HepG2 (cell line): ENCODE measurements at regions not wholly inside any gene's neighbourhood (a gene's known extent, or its start where the extent isn't known, plus 50 kb on each side); places are given as distances from the start of the nearest gene placed in this dataset.

ENCODE experiments used
- KLF13 ChIP-seq: sonication (generic); formaldehyde crosslinking; IDR thresholded peaks from 2 replicates; pipeline ENCODE4 v1.4.0; 2020; ENCODE audit warnings: mild to moderate bottlenecking, missing genetic modification reagents
- U2AF1 ChIP-seq: fragments of 200-400 bp; formaldehyde crosslinking; optimal IDR thresholded peaks from 2 replicates; pipeline ENCODE3; 2017; ENCODE audit warnings: mild to moderate bottlenecking, low read depth, low read length
- ZBTB7B ChIP-seq: sonication (generic); formaldehyde crosslinking; IDR thresholded peaks from 2 replicates; pipeline ENCODE4 v1.4.0; 2020; ENCODE audit warnings: missing genetic modification reagents
- ZMYM4 ChIP-seq: sonication (generic); formaldehyde crosslinking; IDR thresholded peaks from 2 replicates; pipeline ENCODE4 v1.8.1; 2023; ENCODE audit warnings: mild to moderate bottlenecking, missing genetic modification reagents
- ZNF143 ChIP-seq: sonication (generic); formaldehyde crosslinking; IDR thresholded peaks from 2 replicates; pipeline ENCODE4 v1.4.0; 2020; ENCODE audit warnings: missing genetic modification reagents
- ZNF282 ChIP-seq: fragments of 450-650 bp; IDR thresholded peaks from 2 replicates; pipeline ENCODE4 v1.6.1; 2018; ENCODE audit not compliant: partially characterized antibody
- ZNF660 ChIP-seq: sonication (generic); formaldehyde crosslinking; IDR thresholded peaks from 2 replicates; pipeline ENCODE4 v1.5.1; 2020; ENCODE audit warnings: mild to moderate bottlenecking, low read depth, missing genetic modification reagents, borderline replicate concordance
- ZNF703 ChIP-seq: sonication (generic); formaldehyde crosslinking; IDR thresholded peaks from 2 replicates; pipeline ENCODE4 v1.5.1; 2020; ENCODE audit warnings: missing genetic modification reagents, mild to moderate bottlenecking, moderate library complexity, borderline replicate concordance
- ZSCAN30 ChIP-seq: sonication (generic); formaldehyde crosslinking; IDR thresholded peaks from 2 replicates; pipeline ENCODE4 v1.5.0; 2020; ENCODE audit warnings: mild to moderate bottlenecking, missing genetic modification reagents
- TF ChIP-seq, protein P1 (sequence below): sonication (generic); formaldehyde crosslinking; IDR thresholded peaks from 2 replicates; pipeline ENCODE4 v1.5.1; 2020; ENCODE audit warnings: missing genetic modification reagents, mild to moderate bottlenecking, borderline replicate concordance
- TF ChIP-seq, protein P2 (sequence below): IDR thresholded peaks from 2 replicates; pipeline ENCODE4 v1.6.1; 2012; ENCODE audit warnings: inconsistent platforms
- TF ChIP-seq, protein P3 (sequence below): sonication (generic); formaldehyde crosslinking; IDR thresholded peaks from 2 replicates; pipeline ENCODE4 v1.8.0; 2023; ENCODE audit warnings: mild to moderate bottlenecking, missing genetic modification reagents
- TF ChIP-seq, protein P4 (sequence below): sonication (generic); formaldehyde crosslinking; IDR thresholded peaks from 2 replicates; pipeline ENCODE4 v1.8.0; 2022; ENCODE audit warnings: missing genetic modification reagents, mild to moderate bottlenecking, moderate library complexity, borderline replicate concordance
- TF ChIP-seq, protein P5 (sequence below), 2 experiments: sonication (generic) in 1 of 2; formaldehyde crosslinking in 1 of 2; IDR thresholded peaks; 2 replicates each; pipeline versions ENCODE4 v1.4.0 to v1.6.1; 2018 to 2020; ENCODE audit warnings: missing genetic modification reagents in 2 of 2, borderline replicate concordance in 1 of 2, low read depth in 1 of 2, mild to moderate bottlenecking in 1 of 2, missing biosample characterization in 1 of 2
- TF ChIP-seq, protein P6 (sequence below): sonication (generic); formaldehyde crosslinking; IDR thresholded peaks from 2 replicates; pipeline ENCODE4 v1.4.0; 2020; ENCODE audit warnings: missing genetic modification reagents, mild to moderate bottlenecking, borderline replicate concordance

DNA sequence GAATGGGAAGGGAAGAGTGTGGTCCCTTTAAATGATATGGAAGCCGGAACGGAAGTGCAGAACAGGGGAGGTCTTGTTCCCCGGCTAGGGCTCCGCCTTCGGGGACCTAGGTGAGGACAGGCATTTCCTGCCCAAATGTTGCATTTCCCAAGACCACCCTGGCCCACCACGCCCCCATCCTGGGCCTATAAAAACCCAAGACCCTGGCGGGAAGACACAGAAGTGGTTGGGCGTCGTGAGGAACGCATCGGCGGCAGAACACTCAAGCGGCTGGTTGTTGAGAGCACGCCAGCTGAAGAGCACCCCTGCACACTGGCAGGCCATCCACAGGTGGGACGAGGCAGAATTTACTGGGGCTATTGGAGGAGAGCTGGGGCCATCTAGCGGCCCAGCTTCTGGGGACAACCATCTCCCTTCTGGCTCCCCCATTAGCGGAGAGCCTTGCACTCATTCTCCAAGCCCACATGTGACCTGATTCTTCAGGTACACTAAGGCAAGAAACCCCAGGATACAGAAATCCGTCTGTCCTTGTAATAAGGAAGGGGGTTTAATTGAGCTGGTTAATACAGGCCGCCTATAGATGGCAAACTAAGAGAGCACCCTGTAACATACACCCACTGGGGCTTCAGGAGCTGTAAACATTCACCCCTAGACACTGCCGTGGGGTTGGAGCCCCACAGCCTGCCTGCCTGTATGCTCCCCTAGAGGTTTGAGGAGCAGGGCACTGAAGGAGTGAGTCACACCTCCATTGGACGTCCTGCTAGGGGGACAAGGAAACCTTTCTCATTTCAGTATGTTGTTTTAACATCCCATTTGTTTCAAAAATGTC lies 1327.9 kb downstream of the BRINP3 start (continued):
- TF ChIP-seq ZNF143 (CRISPR knock-in tag) (peak; percentile 70; the same call in 1 of the 2 replicates), ZNF703 (CRISPR knock-in tag) (no peak), ZBTB7B (peak; percentile 41; the same call in 1 of the 2 replicates), ZSCAN30 (CRISPR knock-in tag) (no peak), ZNF660 (CRISPR knock-in tag) (no peak), U2AF1 (no peak), ZNF282 (no peak), ZMYM4 (CRISPR knock-in tag) (peak; percentile 83), KLF13 (CRISPR knock-in tag) (no peak)
- TF ChIP-seq, protein P1, sequence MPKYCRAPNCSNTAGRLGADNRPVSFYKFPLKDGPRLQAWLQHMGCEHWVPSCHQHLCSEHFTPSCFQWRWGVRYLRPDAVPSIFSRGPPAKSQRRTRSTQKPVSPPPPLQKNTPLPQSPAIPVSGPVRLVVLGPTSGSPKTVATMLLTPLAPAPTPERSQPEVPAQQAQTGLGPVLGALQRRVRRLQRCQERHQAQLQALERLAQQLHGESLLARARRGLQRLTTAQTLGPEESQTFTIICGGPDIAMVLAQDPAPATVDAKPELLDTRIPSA (CRISPR knock-in tag) = no peak
- TF ChIP-seq, protein P2, sequence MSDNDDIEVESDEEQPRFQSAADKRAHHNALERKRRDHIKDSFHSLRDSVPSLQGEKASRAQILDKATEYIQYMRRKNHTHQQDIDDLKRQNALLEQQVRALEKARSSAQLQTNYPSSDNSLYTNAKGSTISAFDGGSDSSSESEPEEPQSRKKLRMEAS = peak; percentile 73
- TF ChIP-seq, protein P3, sequence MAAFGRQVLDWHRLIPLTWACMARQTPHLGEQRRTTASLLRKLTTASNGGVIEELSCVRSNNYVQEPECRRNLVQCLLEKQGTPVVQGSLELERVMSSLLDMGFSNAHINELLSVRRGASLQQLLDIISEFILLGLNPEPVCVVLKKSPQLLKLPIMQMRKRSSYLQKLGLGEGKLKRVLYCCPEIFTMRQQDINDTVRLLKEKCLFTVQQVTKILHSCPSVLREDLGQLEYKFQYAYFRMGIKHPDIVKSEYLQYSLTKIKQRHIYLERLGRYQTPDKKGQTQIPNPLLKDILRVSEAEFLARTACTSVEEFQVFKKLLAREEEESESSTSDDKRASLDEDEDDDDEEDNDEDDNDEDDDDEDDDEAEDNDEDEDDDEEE (CRISPR knock-in tag) = no peak
- TF ChIP-seq, protein P4, sequence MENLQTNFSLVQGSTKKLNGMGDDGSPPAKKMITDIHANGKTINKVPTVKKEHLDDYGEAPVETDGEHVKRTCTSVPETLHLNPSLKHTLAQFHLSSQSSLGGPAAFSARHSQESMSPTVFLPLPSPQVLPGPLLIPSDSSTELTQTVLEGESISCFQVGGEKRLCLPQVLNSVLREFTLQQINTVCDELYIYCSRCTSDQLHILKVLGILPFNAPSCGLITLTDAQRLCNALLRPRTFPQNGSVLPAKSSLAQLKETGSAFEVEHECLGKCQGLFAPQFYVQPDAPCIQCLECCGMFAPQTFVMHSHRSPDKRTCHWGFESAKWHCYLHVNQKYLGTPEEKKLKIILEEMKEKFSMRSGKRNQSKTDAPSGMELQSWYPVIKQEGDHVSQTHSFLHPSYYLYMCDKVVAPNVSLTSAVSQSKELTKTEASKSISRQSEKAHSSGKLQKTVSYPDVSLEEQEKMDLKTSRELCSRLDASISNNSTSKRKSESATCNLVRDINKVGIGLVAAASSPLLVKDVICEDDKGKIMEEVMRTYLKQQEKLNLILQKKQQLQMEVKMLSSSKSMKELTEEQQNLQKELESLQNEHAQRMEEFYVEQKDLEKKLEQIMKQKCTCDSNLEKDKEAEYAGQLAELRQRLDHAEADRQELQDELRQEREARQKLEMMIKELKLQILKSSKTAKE (CRISPR knock-in tag) = no peak
- TF ChIP-seq, protein P5, sequence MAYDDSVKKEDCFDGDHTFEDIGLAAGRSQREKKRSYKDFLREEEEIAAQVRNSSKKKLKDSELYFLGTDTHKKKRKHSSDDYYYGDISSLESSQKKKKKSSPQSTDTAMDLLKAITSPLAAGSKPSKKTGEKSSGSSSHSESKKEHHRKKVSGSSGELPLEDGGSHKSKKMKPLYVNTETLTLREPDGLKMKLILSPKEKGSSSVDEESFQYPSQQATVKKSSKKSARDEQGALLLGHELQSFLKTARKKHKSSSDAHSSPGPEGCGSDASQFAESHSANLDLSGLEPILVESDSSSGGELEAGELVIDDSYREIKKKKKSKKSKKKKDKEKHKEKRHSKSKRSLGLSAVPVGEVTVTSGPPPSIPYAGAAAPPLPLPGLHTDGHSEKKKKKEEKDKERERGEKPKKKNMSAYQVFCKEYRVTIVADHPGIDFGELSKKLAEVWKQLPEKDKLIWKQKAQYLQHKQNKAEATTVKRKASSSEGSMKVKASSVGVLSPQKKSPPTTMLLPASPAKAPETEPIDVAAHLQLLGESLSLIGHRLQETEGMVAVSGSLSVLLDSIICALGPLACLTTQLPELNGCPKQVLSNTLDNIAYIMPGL (CRISPR knock-in tag; IDR thresholded peaks at IDR 0.05; ENCODE audit: borderline replicate concordance in 1 of 2, low read depth in 1 of 2) = no peak
- TF ChIP-seq, protein P6, sequence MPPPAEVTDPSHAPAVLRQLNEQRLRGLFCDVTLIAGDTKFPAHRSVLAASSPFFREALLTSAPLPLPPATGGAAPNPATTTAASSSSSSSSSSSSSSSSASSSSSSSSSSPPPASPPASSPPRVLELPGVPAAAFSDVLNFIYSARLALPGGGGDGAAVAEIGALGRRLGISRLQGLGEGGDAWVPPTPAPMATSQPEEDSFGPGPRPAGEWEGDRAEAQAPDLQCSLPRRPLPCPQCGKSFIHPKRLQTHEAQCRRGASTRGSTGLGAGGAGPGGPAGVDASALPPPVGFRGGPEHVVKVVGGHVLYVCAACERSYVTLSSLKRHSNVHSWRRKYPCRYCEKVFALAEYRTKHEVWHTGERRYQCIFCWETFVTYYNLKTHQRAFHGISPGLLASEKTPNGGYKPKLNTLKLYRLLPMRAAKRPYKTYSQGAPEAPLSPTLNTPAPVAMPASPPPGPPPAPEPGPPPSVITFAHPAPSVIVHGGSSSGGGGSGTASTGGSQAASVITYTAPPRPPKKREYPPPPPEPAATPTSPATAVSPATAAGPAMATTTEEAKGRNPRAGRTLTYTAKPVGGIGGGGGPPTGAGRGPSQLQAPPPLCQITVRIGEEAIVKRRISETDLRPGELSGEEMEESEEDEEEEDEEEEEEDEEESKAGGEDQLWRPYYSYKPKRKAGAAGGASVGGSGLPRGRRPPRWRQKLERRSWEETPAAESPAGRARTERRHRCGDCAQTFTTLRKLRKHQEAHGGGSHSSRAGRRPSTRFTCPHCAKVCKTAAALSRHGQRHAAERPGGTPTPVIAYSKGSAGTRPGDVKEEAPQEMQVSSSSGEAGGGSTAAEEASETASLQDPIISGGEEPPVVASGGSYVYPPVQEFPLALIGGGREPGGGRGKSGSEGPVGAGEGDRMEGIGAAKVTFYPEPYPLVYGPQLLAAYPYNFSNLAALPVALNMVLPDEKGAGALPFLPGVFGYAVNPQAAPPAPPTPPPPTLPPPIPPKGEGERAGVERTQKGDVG = no peak
